NT2/D1 (cell line): ENCODE measurements at regions not wholly inside any gene's neighbourhood (a gene's known extent, or its start where the extent isn't known, plus 50 kb on each side); places are given as distances from the start of the nearest gene placed in this dataset.

ENCODE experiments used
- DNase-seq: peaks from one replicate; pipeline ENCODE4 v3.0.0-alpha.2; 2011; ENCODE audit warnings: low read depth, low spot score
- H3K27me3 ChIP-seq: 2 replicates; pipeline ENCODE4 v1.6.0; 2011; ENCODE audit warnings: mild to moderate bottlenecking; ENCODE audit not compliant: insufficient read length, insufficient read depth
- H3K36me3 ChIP-seq: 2 replicates; pipeline ENCODE4 v1.6.1; 2011; ENCODE audit warnings: mild to moderate bottlenecking, low read length, mixed read lengths; ENCODE audit not compliant: insufficient read depth, insufficient read length
- H3K4me1 ChIP-seq: 2 replicates; pipeline ENCODE4 v1.5.1; 2011; ENCODE audit not compliant: insufficient read depth, insufficient read length
- H3K4me3 ChIP-seq: 2 replicates; pipeline ENCODE4 v1.5.1; 2011; ENCODE audit warnings: low read depth; ENCODE audit not compliant: insufficient read length
- H3K9ac ChIP-seq: 2 replicates; pipeline ENCODE4 v1.6.0; 2011; ENCODE audit warnings: low read depth; ENCODE audit not compliant: insufficient read length
- H3K9me3 ChIP-seq: 2 replicates; pipeline ENCODE4 v1.5.1; 2011; ENCODE audit warnings: mild to moderate bottlenecking, low read length; ENCODE audit not compliant: insufficient read depth
- SUZ12 ChIP-seq: IDR thresholded peaks from 2 replicates; pipeline ENCODE4 v1.6.1; 2011; ENCODE audit not compliant: insufficient read length, insufficient read depth; ENCODE audit errors: extremely low read depth
- YY1 ChIP-seq: IDR thresholded peaks from 2 replicates; pipeline ENCODE4 v1.6.1; 2011; ENCODE audit not compliant: insufficient read length, insufficient read depth
- ZNF274 ChIP-seq: IDR thresholded peaks from 2 replicates; pipeline ENCODE4 v1.6.1; 2011; ENCODE audit warnings: mild to moderate bottlenecking, low read depth, low read length

DNA sequence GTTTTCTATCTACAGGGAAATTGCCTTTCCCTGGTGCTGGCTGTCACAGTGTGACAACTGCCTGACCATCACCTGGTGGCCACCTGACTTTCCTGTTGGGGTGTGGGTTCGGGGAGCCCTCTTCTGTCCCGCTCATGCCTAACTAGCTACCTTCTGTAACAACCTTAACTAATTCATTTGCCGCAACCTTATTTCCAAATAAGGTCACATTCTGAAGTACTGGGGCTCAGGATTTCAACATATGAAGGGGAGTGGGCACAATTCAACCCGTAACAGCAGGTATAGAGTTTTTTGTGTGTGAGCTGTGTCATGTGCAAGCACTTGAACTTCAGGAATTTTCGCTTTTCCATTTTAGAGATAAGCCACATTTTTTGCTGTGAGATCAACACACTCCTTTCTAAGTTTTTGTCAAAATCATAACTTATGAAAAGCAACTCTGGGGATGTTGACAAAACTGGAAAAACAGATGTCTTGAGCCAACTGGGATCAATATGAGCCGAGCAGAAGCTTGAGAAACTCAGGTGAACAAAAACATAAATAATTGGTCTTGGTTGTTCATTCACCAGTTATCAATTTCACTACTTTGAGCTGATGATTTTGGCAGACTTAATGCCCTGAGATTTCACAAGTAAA, 242.0 kb upstream of the RGMA start:
- Histone ChIP-seq H3K4me1 (peaks cover 4% of the 10 kb centered on the region), H3K9ac (no peak overlapping the region), H3K36me3 (no peaks in the 10 kb centered on the region), H3K27me3 (peaks cover 96% of the 10 kb centered on the region), H3K4me3 (no peak overlapping the region), H3K9me3 (no peaks in the 10 kb centered on the region)
- no peak for TF ChIP-seq SUZ12
- no peak for TF ChIP-seq YY1
- TF ChIP-seq ZNF274, result no peak
- no peak for DNase-seq

DNA sequence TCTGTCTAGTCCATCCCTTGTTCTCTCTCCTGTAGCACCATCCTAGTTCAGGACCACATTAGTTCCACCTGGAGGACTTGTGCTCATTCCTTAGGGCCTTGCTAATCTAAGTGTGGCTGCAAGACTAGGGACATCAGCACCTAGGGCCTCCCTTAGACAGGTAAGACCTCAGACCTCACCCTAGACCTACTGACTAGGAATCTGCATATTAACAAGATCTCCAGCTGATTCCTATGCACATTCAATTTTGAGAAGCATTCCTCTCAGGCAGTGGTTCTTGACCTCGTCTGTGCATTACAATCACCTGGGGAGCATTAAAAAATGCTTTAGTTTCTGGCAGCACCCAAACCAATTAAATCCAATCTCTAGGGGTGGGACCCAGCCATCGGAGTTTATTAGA, 238.4 kb upstream of the RGMA start:
- H3K4me1 ChIP-seq, result no peaks in the 10 kb centered on the region
- H3K27me3 ChIP-seq, result peaks cover 89% of the 10 kb centered on the region
- TF ChIP-seq ZNF274 (no peak), YY1 (no peak), SUZ12 (no peak)
- H3K9me3 ChIP-seq, result no peaks in the 10 kb centered on the region
- no peak overlapping the region for H3K4me3 ChIP-seq
- H3K9ac ChIP-seq, result no peak overlapping the region
- no peaks in the 10 kb centered on the region for H3K36me3 ChIP-seq
- no peak for DNase-seq

DNA sequence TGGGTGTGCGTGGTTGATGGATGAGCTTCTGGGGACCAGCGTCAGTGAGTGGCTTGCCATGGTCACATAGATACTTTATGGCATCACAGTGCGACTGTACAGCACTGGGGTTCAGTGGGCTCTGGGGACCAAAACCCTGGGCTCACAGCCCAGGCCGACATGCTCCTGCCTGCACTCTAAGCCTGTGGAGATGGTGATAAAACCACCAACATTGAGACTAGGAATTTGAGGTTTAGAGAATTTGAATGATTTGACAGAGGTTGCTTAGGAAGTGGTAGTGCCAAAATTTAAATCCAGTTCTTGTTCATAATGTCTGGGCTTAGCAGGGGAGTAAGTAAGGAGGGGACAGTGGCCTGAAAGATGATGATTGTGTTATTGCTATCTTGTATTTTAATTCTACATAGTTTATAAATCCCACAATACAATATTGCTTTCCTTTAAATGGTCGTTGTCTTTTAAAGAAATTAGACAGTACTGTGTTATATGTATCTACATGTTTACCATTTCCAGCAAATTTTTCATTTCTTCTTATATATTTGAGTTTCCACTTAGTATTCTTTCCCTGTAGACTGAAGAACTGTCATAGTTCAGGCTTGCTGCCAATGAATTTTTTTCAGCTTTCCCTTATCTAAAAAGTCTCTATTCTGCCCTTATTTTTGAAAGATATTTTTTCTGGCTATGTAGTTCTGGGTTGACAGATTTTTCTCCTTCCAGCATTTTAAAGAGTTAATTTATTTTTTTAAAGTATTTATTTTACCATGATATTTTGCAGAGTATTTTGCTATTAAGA, 235.4 kb upstream of the RGMA start:
- TF ChIP-seq YY1 (no peak), ZNF274 (no peak), SUZ12 (no peak)
- Histone ChIP-seq H3K9me3 (no peaks in the 10 kb centered on the region), H3K4me3 (no peak overlapping the region), H3K9ac (no peak overlapping the region), H3K27me3 (peaks cover 61% of the 10 kb centered on the region), H3K4me1 (no peaks in the 10 kb centered on the region), H3K36me3 (no peaks in the 10 kb centered on the region)
- DNase-seq, result no peak

DNA sequence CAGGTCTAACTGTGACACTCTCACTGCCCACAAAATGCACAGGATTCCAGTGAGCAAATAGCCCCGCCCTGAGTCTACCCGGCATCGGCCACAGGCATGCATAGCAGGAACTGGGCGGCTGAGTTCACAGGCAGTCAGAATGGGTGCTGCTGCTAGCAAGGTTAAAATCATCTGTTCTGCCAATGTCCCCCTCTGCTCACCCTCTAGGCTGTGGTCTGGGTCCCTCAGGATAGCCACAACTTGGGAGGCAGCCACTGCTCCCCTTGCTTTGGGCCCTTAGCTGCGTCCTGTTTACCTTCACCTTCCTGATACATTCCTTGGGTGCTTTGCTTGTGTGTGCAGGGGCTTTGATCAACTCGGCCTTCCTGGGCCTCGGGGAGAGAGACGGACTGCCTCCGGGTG, 232.9 kb upstream of the RGMA start:
- Histone ChIP-seq H3K9me3 (no peaks in the 10 kb centered on the region), H3K27me3 (peaks cover 41% of the 10 kb centered on the region), H3K4me3 (no peak overlapping the region), H3K9ac (no peak overlapping the region), H3K4me1 (no peaks in the 10 kb centered on the region), H3K36me3 (no peaks in the 10 kb centered on the region)
- TF ChIP-seq SUZ12, result no peak
- no peak for TF ChIP-seq YY1
- TF ChIP-seq ZNF274, result no peak
- no peak for DNase-seq

DNA sequence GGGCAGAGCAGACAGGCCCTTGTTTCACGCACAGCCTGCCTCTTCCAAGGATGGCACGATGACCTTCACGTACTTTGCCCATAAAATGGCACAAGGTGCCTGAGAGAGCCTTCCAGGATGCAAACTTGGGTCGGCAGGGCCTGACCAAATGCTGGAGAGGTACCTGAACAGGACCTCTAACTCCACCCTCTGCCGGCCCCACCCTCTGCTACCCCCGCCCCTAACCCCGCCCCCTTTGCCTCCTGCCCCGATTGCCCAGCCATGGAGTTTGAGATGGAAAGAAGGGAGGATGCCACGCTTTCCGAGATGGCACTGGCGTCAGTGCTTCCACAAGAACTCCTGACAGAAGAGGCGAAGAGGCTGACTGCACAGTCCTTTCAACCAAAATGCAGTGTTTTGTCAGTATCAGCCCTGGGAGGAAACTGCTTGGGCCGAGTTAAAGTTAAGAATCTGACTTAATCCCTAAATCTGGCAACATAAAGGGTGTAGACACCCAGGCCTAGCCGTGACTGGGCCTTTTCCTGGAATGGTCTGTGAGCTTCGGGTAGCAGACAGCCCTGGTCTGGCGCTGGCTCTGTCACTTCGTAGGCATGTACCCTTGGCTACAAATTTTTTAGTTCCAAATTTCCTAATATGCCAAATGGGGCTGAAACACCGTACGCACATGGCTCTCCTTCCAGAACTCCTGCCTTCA, 230.3 kb upstream of the RGMA start:
- no peak overlapping the region for H3K4me3 ChIP-seq
- no peaks in the 10 kb centered on the region for H3K9me3 ChIP-seq
- no peaks in the 10 kb centered on the region for H3K4me1 ChIP-seq
- peaks cover 33% of the 10 kb centered on the region for H3K27me3 ChIP-seq
- H3K9ac ChIP-seq, result no peak overlapping the region
- no peak for DNase-seq
- no peak for TF ChIP-seq YY1
- no peak for TF ChIP-seq ZNF274
- no peak for TF ChIP-seq SUZ12
- no peaks in the 10 kb centered on the region for H3K36me3 ChIP-seq

DNA sequence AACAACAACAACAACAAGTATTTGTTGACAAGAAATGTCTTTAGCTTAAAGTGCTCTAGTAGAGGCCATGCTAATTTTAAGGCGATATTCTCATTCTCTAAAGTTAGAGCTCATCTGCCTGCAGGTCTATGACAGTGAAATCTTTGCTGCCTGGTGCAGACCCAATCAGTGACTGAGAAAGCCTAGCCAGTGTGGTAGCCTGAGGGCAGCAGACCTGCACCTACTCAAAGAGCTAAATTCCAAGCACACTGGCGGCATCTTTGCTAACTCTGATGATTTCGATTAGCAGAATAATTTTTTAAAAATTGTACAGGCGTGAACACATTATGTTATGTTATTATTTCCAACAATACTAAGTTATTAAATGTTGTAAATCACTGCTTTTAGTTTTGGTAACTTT, 228.8 kb upstream of the RGMA start:
- no peaks in the 10 kb centered on the region for H3K9me3 ChIP-seq
- H3K4me1 ChIP-seq, result peaks cover under 1% of the 10 kb centered on the region
- no peak overlapping the region for H3K9ac ChIP-seq
- no peak for DNase-seq
- TF ChIP-seq ZNF274 (no peak), SUZ12 (no peak), YY1 (no peak)
- H3K36me3 ChIP-seq, result no peaks in the 10 kb centered on the region
- H3K4me3 ChIP-seq, result no peak overlapping the region
- peaks cover 18% of the 10 kb centered on the region for H3K27me3 ChIP-seq

DNA sequence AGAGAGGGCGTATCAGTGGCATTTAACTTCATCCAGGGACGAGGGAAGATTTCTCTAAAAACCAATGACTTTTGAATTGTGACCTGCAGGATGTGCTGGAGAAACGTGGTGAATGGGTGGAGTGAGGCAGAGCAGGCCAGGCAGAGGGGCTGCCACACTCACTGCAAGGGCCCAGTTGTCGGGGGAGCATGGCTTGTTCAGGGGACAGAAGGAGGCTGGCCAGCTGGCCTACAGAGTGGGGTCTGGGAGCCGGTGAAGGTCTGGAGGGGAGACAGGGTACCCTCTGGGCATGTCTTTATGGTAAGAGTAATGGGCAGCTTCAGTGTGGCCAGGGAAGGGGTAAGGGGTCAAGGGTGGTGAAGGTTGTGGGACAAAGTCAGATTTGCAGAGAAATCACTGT, 225.2 kb upstream of the RGMA start:
- TF ChIP-seq YY1, result no peak
- TF ChIP-seq SUZ12, result no peak
- TF ChIP-seq ZNF274, result no peak
- Histone ChIP-seq H3K36me3 (no peaks in the 10 kb centered on the region), H3K9me3 (no peaks in the 10 kb centered on the region), H3K4me3 (no peak overlapping the region), H3K9ac (no peak overlapping the region), H3K4me1 (peaks cover 2% of the 10 kb centered on the region), H3K27me3 (peaks cover 12% of the 10 kb centered on the region)
- no peak for DNase-seq
